ENCODE measurements at regions not wholly inside any gene's neighbourhood (a gene's known extent, or its start where the extent isn't known, plus 50 kb on each side); places are given as distances from the start of the nearest gene placed in this dataset.

GRCh38 chr4:184536881-184537248 is 62.5 kb upstream of the IRF2 start:
- no peak for TF ChIP-seq CTCF (conservative IDR thresholded peaks at IDR 0.05)
- no peak for TF ChIP-seq ZFX (IDR thresholded peaks at IDR 0.05)
